Stimulated activated naive CD8-positive, alpha-beta T cell treated with anti-CD3 and anti-CD28 coated beads, Interleukin-15, Interleukin-2, amounts not matched to agents 100 U/mL and 50 U/mL, for 24 hours (primary cell): ENCODE measurements at regions not wholly inside any gene's neighbourhood (a gene's known extent, or its start where the extent isn't known, plus 50 kb on each side); places are given as distances from the start of the nearest gene placed in this dataset.

Experiments
- ATAC-seq: fragments of 150-1000 bp; cut with Tn5 transposase; one replicate; pipeline ENCODE4 v1.10.0; 2021
- DNase-seq: peaks from one replicate; pipeline ENCODE4 v3.0.0; 2021

- ATAC-seq, result no peak
- DNase-seq, result no peak
Observed at GRCh38 chr16:80175011-80175410, 365.8 kb upstream of the DYNLRB2 start.

GRCh38 chr16:80174416-80174815 is 366.4 kb upstream of the DYNLRB2 start:
- ATAC-seq (no peak), DNase-seq (no peak)

GRCh38 chr16:80171746-80172145 is 369.0 kb upstream of the DYNLRB2 start:
- DNase-seq (no peak), ATAC-seq (no peak)

- ATAC-seq (no peak), DNase-seq (no peak)
Observed at GRCh38 chr16:80171199-80171598, 369.6 kb upstream of the DYNLRB2 start.

- DNase-seq (no peak), ATAC-seq (no peak)
Observed at GRCh38 chr16:80167657-80168390, 373.0 kb upstream of the DYNLRB2 start.

GRCh38 chr16:80166082-80166481 is 374.7 kb upstream of the DYNLRB2 start:
- DNase-seq (no peak), ATAC-seq (no peak)

- DNase-seq (no peak), ATAC-seq (no peak)
Observed at GRCh38 chr16:80164966-80165550, 375.7 kb upstream of the DYNLRB2 start.

GRCh38 chr16:80163339-80163738 is 377.5 kb upstream of the DYNLRB2 start:
- no peak for DNase-seq
- ATAC-seq, result no peak

GRCh38 chr16:80161799-80162739 is 378.7 kb upstream of the DYNLRB2 start:
- no peak for DNase-seq
- ATAC-seq, result no peak

GRCh38 chr16:80158766-80159165 is 382.0 kb upstream of the DYNLRB2 start:
- DNase-seq, result no peak
- ATAC-seq, result no peak

- ATAC-seq, result no peak
Observed at GRCh38 chr16:80151722-80152111, 389.1 kb upstream of the DYNLRB2 start.

GRCh38 chr16:80150978-80151721 is 389.6 kb upstream of the DYNLRB2 start:
- no peak for ATAC-seq
- no peak for DNase-seq

More at GRCh38 chr16:80151722-80152111, 389.1 kb upstream of the DYNLRB2 start:
- no peak for DNase-seq

- no peak for ATAC-seq
- no peak for DNase-seq
Observed at GRCh38 chr16:80148826-80149225, 392.0 kb upstream of the DYNLRB2 start.

- no peak for DNase-seq
- ATAC-seq, result no peak
Observed at GRCh38 chr16:80147026-80147655, 393.7 kb upstream of the DYNLRB2 start.

- ATAC-seq (no peak), DNase-seq (no peak)
Observed at GRCh38 chr16:80144191-80144590, 396.6 kb upstream of the DYNLRB2 start.

- ATAC-seq (no peak), DNase-seq (no peak)
Observed at GRCh38 chr16:80142940-80143339, 397.9 kb upstream of the DYNLRB2 start.

GRCh38 chr16:80142281-80142680 is 398.5 kb upstream of the DYNLRB2 start:
- DNase-seq (no peak), ATAC-seq (no peak)

GRCh38 chr16:80129791-80130190 is 411.0 kb upstream of the DYNLRB2 start:
- no peak for ATAC-seq
- no peak for DNase-seq

GRCh38 chr16:80125677-80126076 is 415.1 kb upstream of the DYNLRB2 start:
- DNase-seq (no peak), ATAC-seq (no peak)

GRCh38 chr16:80123189-80123588 is 417.6 kb upstream of the DYNLRB2 start:
- DNase-seq, result no peak

GRCh38 chr16:80122115-80122514 is 418.7 kb upstream of the DYNLRB2 start:
- ATAC-seq (no peak), DNase-seq (no peak)

More at GRCh38 chr16:80123189-80123588, 417.6 kb upstream of the DYNLRB2 start:
- ATAC-seq, result no peak

- DNase-seq, result no peak
- no peak for ATAC-seq
Observed at GRCh38 chr16:80121522-80121909, 419.3 kb upstream of the DYNLRB2 start.
